ENCODE measurements at regions not wholly inside any gene's neighbourhood (a gene's known extent, or its start where the extent isn't known, plus 50 kb on each side); places are given as distances from the start of the nearest gene placed in this dataset.

- TF ChIP-seq CTCF (IDR thresholded peaks at IDR 0.05; ENCODE audit: unreplicated experiment), result no peak
- no peak for DNase-seq
- BruUV-seq (replicated peaks), result no TSS peak
- Mint-ChIP-seq H3K4me1 (ENCODE audit: low read depth, unreplicated experiment) (no peaks in the 10 kb centered on the region), H3K36me3 (ENCODE audit: insufficient read depth, unreplicated experiment) (peaks cover 5% of the 10 kb centered on the region), H3K27me3 (ENCODE audit: unreplicated experiment) (no peaks in the 10 kb centered on the region), H3K27ac (ENCODE audit: unreplicated experiment) (no peak overlapping the region), H3K9me3 (ENCODE audit: low read depth, unreplicated experiment) (no peaks in the 10 kb centered on the region), H3K4me3 (ENCODE audit: low read depth, unreplicated experiment) (no peak overlapping the region)
- CTCF ChIA-PET, result no interaction called here
- intact Hi-C loops (cut with micrococcal nuclease; ENCODE audit: unreplicated experiment), result no loop called here
Measured at GRCh38 chr9:105141146-105141975, 103.1 kb upstream of the SLC44A1 start.

GRCh38 chr9:105141976-105142250, 102.5 kb upstream of the SLC44A1 start:
- H3K4me1 Mint-ChIP-seq (ENCODE audit: low read depth, unreplicated experiment), result no peaks in the 10 kb centered on the region
- no peak overlapping the region for H3K4me3 Mint-ChIP-seq (ENCODE audit: low read depth, unreplicated experiment)
- H3K9me3 Mint-ChIP-seq (ENCODE audit: low read depth, unreplicated experiment), result no peaks in the 10 kb centered on the region
- no peaks in the 10 kb centered on the region for H3K27me3 Mint-ChIP-seq (ENCODE audit: unreplicated experiment)
- no TSS peak for BruUV-seq (replicated peaks)
- intact Hi-C loops (cut with micrococcal nuclease; ENCODE audit: unreplicated experiment), result no loop called here
- no peak for TF ChIP-seq CTCF (IDR thresholded peaks at IDR 0.05; ENCODE audit: unreplicated experiment)
- CTCF ChIA-PET, result no interaction called here
- no peak for DNase-seq
- H3K27ac Mint-ChIP-seq (ENCODE audit: unreplicated experiment), result no peak overlapping the region
- H3K36me3 Mint-ChIP-seq (ENCODE audit: insufficient read depth, unreplicated experiment), result peaks cover 5% of the 10 kb centered on the region

GRCh38 chr9:105142406-105143135, 101.9 kb upstream of the SLC44A1 start:
- H3K27me3 Mint-ChIP-seq (ENCODE audit: unreplicated experiment), result no peaks in the 10 kb centered on the region
- CTCF ChIA-PET, result no interaction called here
- intact Hi-C loops (cut with micrococcal nuclease; ENCODE audit: unreplicated experiment), result no loop called here
- H3K4me1 Mint-ChIP-seq (ENCODE audit: low read depth, unreplicated experiment), result no peaks in the 10 kb centered on the region
- no peak overlapping the region for H3K4me3 Mint-ChIP-seq (ENCODE audit: low read depth, unreplicated experiment)
- H3K36me3 Mint-ChIP-seq (ENCODE audit: insufficient read depth, unreplicated experiment), result peaks cover 5% of the 10 kb centered on the region
- no peak for DNase-seq
- no peak overlapping the region for H3K27ac Mint-ChIP-seq (ENCODE audit: unreplicated experiment)
- no peak for TF ChIP-seq CTCF (IDR thresholded peaks at IDR 0.05; ENCODE audit: unreplicated experiment)
- BruUV-seq (replicated peaks), result no TSS peak
- no peaks in the 10 kb centered on the region for H3K9me3 Mint-ChIP-seq (ENCODE audit: low read depth, unreplicated experiment)

- H3K9me3 Mint-ChIP-seq (ENCODE audit: low read depth, unreplicated experiment), result no peaks in the 10 kb centered on the region
- H3K4me1 Mint-ChIP-seq (ENCODE audit: low read depth, unreplicated experiment), result no peaks in the 10 kb centered on the region
- no peak overlapping the region for H3K4me3 Mint-ChIP-seq (ENCODE audit: low read depth, unreplicated experiment)
- H3K36me3 Mint-ChIP-seq (ENCODE audit: insufficient read depth, unreplicated experiment), result peaks cover 5% of the 10 kb centered on the region
- H3K27ac Mint-ChIP-seq (ENCODE audit: unreplicated experiment), result no peak overlapping the region
- H3K27me3 Mint-ChIP-seq (ENCODE audit: unreplicated experiment), result no peaks in the 10 kb centered on the region
- BruUV-seq (replicated peaks), result no TSS peak
- CTCF ChIA-PET, result no interaction called here
- no peak for TF ChIP-seq CTCF (IDR thresholded peaks at IDR 0.05; ENCODE audit: unreplicated experiment)
- intact Hi-C loops (cut with micrococcal nuclease; ENCODE audit: unreplicated experiment), result no loop called here
- DNase-seq, result no peak
Measured at GRCh38 chr9:105143136-105143430, 101.4 kb upstream of the SLC44A1 start.
